Skin of body (tissue), 1 donor: ENCODE measurements at regions not wholly inside any gene's neighbourhood (a gene's known extent, or its start where the extent isn't known, plus 50 kb on each side); places are given as distances from the start of the nearest gene placed in this dataset.
"Not testable (repeated sequence)": the region's sequence is repeated elsewhere in the genome, so short reads cannot be mapped to it uniquely, and the experiment has no call there.

Experiments
- DNase-seq: peaks from one replicate; lab custom pipeline; 2025; lab: John Stamatoyannopoulos, UW

GRCh38 chr7:138169441-138169851, 93.2 kb downstream of the AKR1D1 start:
- no peak for DNase-seq

- no peak for DNase-seq
Observed at GRCh38 chr7:138170298-138170697, 94.0 kb downstream of the AKR1D1 start.

GRCh38 chr7:138170959-138171703, 94.9 kb downstream of the AKR1D1 start:
- no peak for DNase-seq

- no peak for DNase-seq
Observed at GRCh38 chr7:138173548-138173947, 97.3 kb downstream of the AKR1D1 start.

- DNase-seq = no peak
Observed at GRCh38 chr7:138176060-138176459, 99.8 kb downstream of the AKR1D1 start.

GRCh38 chr7:138184191-138184590, 107.9 kb downstream of the AKR1D1 start:
- DNase-seq = no peak

GRCh38 chr7:138185132-138185908, 109.1 kb downstream of the AKR1D1 start:
- no peak for DNase-seq

- DNase-seq = no peak
Observed at GRCh38 chr7:138186951-138187351, 110.7 kb downstream of the AKR1D1 start.

- no peak for DNase-seq
Observed at GRCh38 chr7:138188290-138188858, 112.1 kb downstream of the AKR1D1 start.

GRCh38 chr7:138194567-138194966, 118.3 kb downstream of the AKR1D1 start:
- DNase-seq = no peak

- no peak for DNase-seq
Observed at GRCh38 chr7:138195151-138195571, 118.9 kb downstream of the AKR1D1 start.

- DNase-seq = not testable (repeated sequence)
Observed at GRCh38 chr7:138196503-138196946, 120.3 kb downstream of the AKR1D1 start.

GRCh38 chr7:138196971-138197896, 121.0 kb downstream of the AKR1D1 start:
- DNase-seq = no peak

GRCh38 chr7:138204285-138204981, 128.2 kb downstream of the AKR1D1 start:
- DNase-seq = no peak

GRCh38 chr7:138204982-138205298, 128.7 kb downstream of the AKR1D1 start:
- no peak for DNase-seq

- DNase-seq = no peak
Observed at GRCh38 chr7:138205614-138206150, 129.4 kb downstream of the AKR1D1 start.

- DNase-seq = no peak
Observed at GRCh38 chr7:138207555-138207971, 131.3 kb downstream of the AKR1D1 start.

GRCh38 chr7:138208142-138208570, 131.9 kb downstream of the AKR1D1 start:
- no peak for DNase-seq

GRCh38 chr7:138208864-138209263, 132.6 kb downstream of the AKR1D1 start:
- DNase-seq = no peak

GRCh38 chr7:138212314-138212713, 136.1 kb downstream of the AKR1D1 start:
- no peak for DNase-seq
